Panc1 (cell line): ENCODE measurements at regions not wholly inside any gene's neighbourhood (a gene's known extent, or its start where the extent isn't known, plus 50 kb on each side); places are given as distances from the start of the nearest gene placed in this dataset.

Source experiments
- ATAC-seq: fragments of 200-7000 bp; cut with Tn5 transposase; 2 replicates; pipeline ENCODE4 v1.9.1; 2020; ENCODE audit warnings: mild to moderate bottlenecking, moderate library complexity
- BruUV-seq: library from RNA; stranded (reverse); fragments of 400-500 nt; replicated peaks from 2 replicates; lab custom pipeline; 2021; lab: Mats Ljungman, UMichigan
- CTCF ChIA-PET: fragments of 300-600 bp; sonication (Branson Sonifier 250); formaldehyde crosslinking; loops from one replicate; lab custom pipeline; 2022; ENCODE audit warnings: antibody characterized with exemption; lab: Charles Lee
- POLR2A ChIA-PET: fragments of 300-600 bp; sonication (Branson Sonifier 250); formaldehyde crosslinking; loops from one replicate; lab custom pipeline; 2022; ENCODE audit warnings: antibody characterized with exemption; lab: Charles Lee
- DNase-seq: peaks from one replicate; pipeline ENCODE4 v3.0.0-alpha.2; 2010; ENCODE audit warnings: low read depth, low spot score
- H3K27ac ChIP-seq: 2 replicates; pipeline ENCODE4 v1.5.1; 2011; ENCODE audit warnings: mild to moderate bottlenecking, low read length, inconsistent platforms
- H3K27me3 ChIP-seq: fragments of 200-500 bp; sonication (Bioruptor generic); 2 replicates; pipeline ENCODE4 v1.6.0; 2014; ENCODE audit warnings: low read length, inconsistent platforms; ENCODE audit not compliant: control insufficient read depth, insufficient read depth
- H3K36me3 ChIP-seq: fragments of 200-500 bp; sonication (Bioruptor generic); 2 replicates; pipeline ENCODE4 v1.5.1; 2014; ENCODE audit warnings: inconsistent platforms, mild to moderate bottlenecking, low read length, moderate library complexity; ENCODE audit not compliant: control insufficient read depth, insufficient read depth
- H3K4me1 ChIP-seq: 2 replicates; pipeline ENCODE4 v1.5.1; 2011; ENCODE audit warnings: inconsistent platforms, mild to moderate bottlenecking, low read length, moderate library complexity; ENCODE audit not compliant: control insufficient read depth, insufficient read depth
- H3K4me3 ChIP-seq, 2 experiments: 2 replicates each; pipeline ENCODE4 v1.5.1; 2011 to 2012; ENCODE audit warnings: low read depth in 2 of 2, low read length in 2 of 2, mild to moderate bottlenecking in 2 of 2, inconsistent platforms in 1 of 2, moderate library complexity in 1 of 2
- H3K9me3 ChIP-seq: fragments of 200-500 bp; sonication (Bioruptor generic); 2 replicates; pipeline ENCODE4 v1.5.1; 2014; ENCODE audit warnings: low read depth, mild to moderate bottlenecking, inconsistent platforms, low read length, moderate library complexity; ENCODE audit not compliant: control insufficient read depth, insufficient read depth
- POLR2AphosphoS5 ChIP-seq: IDR thresholded peaks from 2 replicates; pipeline ENCODE4 v1.6.1; 2012; ENCODE audit warnings: mild to moderate bottlenecking, low read depth, low read length, moderate library complexity
- SIN3A ChIP-seq: IDR thresholded peaks from 2 replicates; pipeline ENCODE4 v1.6.1; 2012; ENCODE audit warnings: low read depth, mild to moderate bottlenecking, low read length, moderate library complexity, borderline replicate concordance; ENCODE audit not compliant: insufficient read depth
- TCF7L2 ChIP-seq: IDR thresholded peaks from 2 replicates; pipeline ENCODE4 v1.6.1; 2011; ENCODE audit warnings: mild to moderate bottlenecking, low read depth, low read length, inconsistent platforms
- in situ Hi-C: cut with HindIII; loops from 2 replicates; pipeline ENCODE4 v1.10.0; 2016; ENCODE audit warnings: low sequenced_read_pairs, low pct_unique_long_range_greater_than_20kb
- intact Hi-C: fragments of 100-400 bp; cut with micrococcal nuclease; formaldehyde crosslinking; loops from one replicate; pipeline ENCODE4 v1.10.0; 2022; ENCODE audit not compliant: unreplicated experiment
- TF ChIP-seq, protein P1 (sequence below), 2 experiments: IDR thresholded peaks; 2 replicates each; pipeline ENCODE4 v1.6.1; 2011 to 2012; ENCODE audit warnings: low read depth in 2 of 2, control low read depth in 1 of 2, low read length in 1 of 2, mild to moderate bottlenecking in 1 of 2, moderate library complexity in 1 of 2; ENCODE audit not compliant: insufficient read depth in 1 of 2
- TF ChIP-seq, protein P2 (sequence below): fragments of 450-650 bp; IDR thresholded peaks from 2 replicates; pipeline ENCODE4 v1.5.1; 2017; ENCODE audit warnings: mild to moderate bottlenecking

DNA sequence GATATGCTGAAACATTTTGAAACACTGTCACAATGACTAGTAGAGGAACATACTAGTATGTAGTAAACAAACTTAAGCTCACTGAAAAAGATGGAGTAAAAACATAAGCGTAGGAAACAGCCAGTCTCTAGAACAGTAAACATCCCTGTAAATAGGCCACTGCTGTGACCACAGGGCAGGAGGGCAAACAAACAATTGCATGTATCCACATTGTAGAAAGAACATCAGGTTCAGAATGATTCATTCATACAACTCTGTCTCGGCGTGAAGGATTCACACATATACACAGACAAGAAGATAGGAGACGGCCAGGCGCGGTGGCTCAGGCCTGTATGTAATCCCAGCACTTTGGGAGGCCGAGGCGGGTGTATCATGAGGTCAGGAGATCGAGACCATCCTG lies 390.1 kb downstream of the IRS2 start:
- ATAC-seq = no peak

DNA sequence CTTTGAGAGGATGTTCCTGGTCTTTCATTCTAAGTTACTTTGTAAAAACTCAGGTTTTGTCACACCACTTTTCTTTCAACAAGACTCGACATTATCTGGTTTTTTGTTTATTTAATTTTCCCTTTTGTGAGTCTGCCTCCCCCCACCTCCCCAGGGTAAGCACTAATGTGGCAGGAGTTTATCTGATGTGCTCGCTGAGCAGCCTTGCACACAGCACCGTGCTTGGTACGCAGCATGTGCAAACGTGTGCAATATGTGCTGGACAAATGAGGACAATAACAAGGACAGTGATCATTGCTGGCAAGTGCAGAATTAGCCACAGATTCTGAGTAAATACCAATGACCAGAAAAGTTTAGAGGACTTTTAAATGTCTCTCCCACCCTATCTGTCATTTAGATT lies 391.4 kb downstream of the IRS2 start:
- DNase-seq = no peak
- CTCF ChIA-PET = no interaction called here
- Histone ChIP-seq H3K36me3 (no peaks in the 10 kb centered on the region), H3K9me3 (no peaks in the 10 kb centered on the region), H3K27me3 (no peaks in the 10 kb centered on the region), H3K4me1 (no peaks in the 10 kb centered on the region), H3K4me3 (no peak overlapping the region), H3K27ac (no peak overlapping the region)
- no peak for TF ChIP-seq SIN3A
- intact Hi-C loops (no loop called here), in situ Hi-C loops (no loop called here)
- POLR2A ChIA-PET = no interaction called here
- BruUV-seq = no TSS peak
- no peak for ATAC-seq

More for the DNA sequence above, 390.1 kb downstream of the IRS2 start:
- Histone ChIP-seq H3K9me3 (no peaks in the 10 kb centered on the region), H3K36me3 (no peaks in the 10 kb centered on the region), H3K27me3 (no peaks in the 10 kb centered on the region), H3K27ac (no peak overlapping the region), H3K4me1 (no peaks in the 10 kb centered on the region), H3K4me3 (no peak overlapping the region)
- TF ChIP-seq TCF7L2 = no peak
- TF ChIP-seq, protein P1, sequence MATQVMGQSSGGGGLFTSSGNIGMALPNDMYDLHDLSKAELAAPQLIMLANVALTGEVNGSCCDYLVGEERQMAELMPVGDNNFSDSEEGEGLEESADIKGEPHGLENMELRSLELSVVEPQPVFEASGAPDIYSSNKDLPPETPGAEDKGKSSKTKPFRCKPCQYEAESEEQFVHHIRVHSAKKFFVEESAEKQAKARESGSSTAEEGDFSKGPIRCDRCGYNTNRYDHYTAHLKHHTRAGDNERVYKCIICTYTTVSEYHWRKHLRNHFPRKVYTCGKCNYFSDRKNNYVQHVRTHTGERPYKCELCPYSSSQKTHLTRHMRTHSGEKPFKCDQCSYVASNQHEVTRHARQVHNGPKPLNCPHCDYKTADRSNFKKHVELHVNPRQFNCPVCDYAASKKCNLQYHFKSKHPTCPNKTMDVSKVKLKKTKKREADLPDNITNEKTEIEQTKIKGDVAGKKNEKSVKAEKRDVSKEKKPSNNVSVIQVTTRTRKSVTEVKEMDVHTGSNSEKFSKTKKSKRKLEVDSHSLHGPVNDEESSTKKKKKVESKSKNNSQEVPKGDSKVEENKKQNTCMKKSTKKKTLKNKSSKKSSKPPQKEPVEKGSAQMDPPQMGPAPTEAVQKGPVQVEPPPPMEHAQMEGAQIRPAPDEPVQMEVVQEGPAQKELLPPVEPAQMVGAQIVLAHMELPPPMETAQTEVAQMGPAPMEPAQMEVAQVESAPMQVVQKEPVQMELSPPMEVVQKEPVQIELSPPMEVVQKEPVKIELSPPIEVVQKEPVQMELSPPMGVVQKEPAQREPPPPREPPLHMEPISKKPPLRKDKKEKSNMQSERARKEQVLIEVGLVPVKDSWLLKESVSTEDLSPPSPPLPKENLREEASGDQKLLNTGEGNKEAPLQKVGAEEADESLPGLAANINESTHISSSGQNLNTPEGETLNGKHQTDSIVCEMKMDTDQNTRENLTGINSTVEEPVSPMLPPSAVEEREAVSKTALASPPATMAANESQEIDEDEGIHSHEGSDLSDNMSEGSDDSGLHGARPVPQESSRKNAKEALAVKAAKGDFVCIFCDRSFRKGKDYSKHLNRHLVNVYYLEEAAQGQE (IDR thresholded peaks at IDR 0.05; ENCODE audit: insufficient read depth in 1 of 2, low read depth in 2 of 2, low read length in 1 of 2) = no peak
- TF ChIP-seq, protein P2, sequence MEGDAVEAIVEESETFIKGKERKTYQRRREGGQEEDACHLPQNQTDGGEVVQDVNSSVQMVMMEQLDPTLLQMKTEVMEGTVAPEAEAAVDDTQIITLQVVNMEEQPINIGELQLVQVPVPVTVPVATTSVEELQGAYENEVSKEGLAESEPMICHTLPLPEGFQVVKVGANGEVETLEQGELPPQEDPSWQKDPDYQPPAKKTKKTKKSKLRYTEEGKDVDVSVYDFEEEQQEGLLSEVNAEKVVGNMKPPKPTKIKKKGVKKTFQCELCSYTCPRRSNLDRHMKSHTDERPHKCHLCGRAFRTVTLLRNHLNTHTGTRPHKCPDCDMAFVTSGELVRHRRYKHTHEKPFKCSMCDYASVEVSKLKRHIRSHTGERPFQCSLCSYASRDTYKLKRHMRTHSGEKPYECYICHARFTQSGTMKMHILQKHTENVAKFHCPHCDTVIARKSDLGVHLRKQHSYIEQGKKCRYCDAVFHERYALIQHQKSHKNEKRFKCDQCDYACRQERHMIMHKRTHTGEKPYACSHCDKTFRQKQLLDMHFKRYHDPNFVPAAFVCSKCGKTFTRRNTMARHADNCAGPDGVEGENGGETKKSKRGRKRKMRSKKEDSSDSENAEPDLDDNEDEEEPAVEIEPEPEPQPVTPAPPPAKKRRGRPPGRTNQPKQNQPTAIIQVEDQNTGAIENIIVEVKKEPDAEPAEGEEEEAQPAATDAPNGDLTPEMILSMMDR = no peak
- no peak for TF ChIP-seq POLR2AphosphoS5
- no peak for DNase-seq
- intact Hi-C loops = no loop called here
- no TSS peak for BruUV-seq
- in situ Hi-C loops = no loop called here
- POLR2A ChIA-PET = no interaction called here
- CTCF ChIA-PET = no interaction called here

DNA sequence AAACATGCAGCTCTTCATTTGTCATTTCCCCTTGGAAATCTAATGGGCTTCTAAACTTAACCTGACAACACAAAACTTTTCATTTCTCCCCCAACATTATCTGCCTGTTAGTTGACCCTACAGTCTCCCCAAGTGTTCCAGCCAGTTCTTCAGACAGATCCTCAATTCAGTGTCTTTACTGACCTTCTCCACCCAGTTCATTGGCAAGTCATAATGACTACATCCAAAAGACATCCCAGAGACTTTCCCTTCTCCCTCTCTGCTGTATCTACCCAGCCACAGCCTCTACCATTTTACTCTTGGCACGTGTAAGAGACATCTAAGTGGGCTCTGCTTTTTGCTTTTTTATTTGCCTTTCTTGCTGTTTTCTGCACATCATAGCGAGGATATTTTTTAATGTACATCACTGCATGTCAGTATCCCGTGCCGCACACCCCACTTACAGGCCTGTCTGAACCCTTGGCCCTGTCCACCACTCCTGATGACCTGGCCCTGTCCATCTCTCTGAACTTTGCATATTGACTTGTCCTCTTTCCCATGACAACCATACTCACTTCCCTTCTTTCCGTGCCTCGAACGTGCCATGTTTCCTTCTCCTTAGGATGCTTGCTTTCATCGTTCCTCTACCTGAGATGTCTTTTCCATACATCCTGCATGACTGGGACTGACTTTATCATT lies 391.9 kb downstream of the IRS2 start:
- Histone ChIP-seq H3K27me3 (no peaks in the 10 kb centered on the region), H3K36me3 (no peaks in the 10 kb centered on the region), H3K9me3 (no peaks in the 10 kb centered on the region), H3K27ac (no peak overlapping the region), H3K4me3 (no peak overlapping the region), H3K4me1 (no peaks in the 10 kb centered on the region)
- CTCF ChIA-PET = no interaction called here
- no peak for DNase-seq
- no peak for ATAC-seq
- intact Hi-C loops = no loop called here
- POLR2A ChIA-PET = no interaction called here
- BruUV-seq = no TSS peak
- in situ Hi-C loops = no loop called here
- TF ChIP-seq SIN3A (no peak), TCF7L2 (no peak), POLR2AphosphoS5 (no peak)
- TF ChIP-seq, protein P1 (IDR thresholded peaks at IDR 0.05; ENCODE audit: insufficient read depth in 1 of 2, low read depth in 2 of 2, low read length in 1 of 2) = no peak
- TF ChIP-seq, protein P2 = no peak
